ENCODE measurements at regions not wholly inside any gene's neighbourhood (a gene's known extent, or its start where the extent isn't known, plus 50 kb on each side); places are given as distances from the start of the nearest gene placed in this dataset.

- TF ChIP-seq POLR2AphosphoS5 (IDR thresholded peaks at IDR 0.05; ENCODE audit: low read depth, low read length) (no peak), TAF1 (IDR thresholded peaks at IDR 0.05; ENCODE audit: low read depth, low read length) (no peak), SPI1 (IDR thresholded peaks at IDR 0.05; ENCODE audit: low read depth, low read length) (no peak), POLR2A (IDR thresholded peaks at IDR 0.05; ENCODE audit: low read depth, low read length) (no peak), POU2F2 (IDR thresholded peaks at IDR 0.05; ENCODE audit: low read depth, low read length) (no peak)
These were observed 108.6 kb upstream of the USP24 start for GRCh38 chr1:55323760-55324159.
